Kidney epithelial cell (primary cell): ENCODE measurements at regions not wholly inside any gene's neighbourhood (a gene's known extent, or its start where the extent isn't known, plus 50 kb on each side); places are given as distances from the start of the nearest gene placed in this dataset.

Experiments used
- DNase-seq: peaks from one replicate; pipeline ENCODE4 v3.0.0-alpha.2; 2010; ENCODE audit warnings: low read depth
- H3K27me3 ChIP-seq: 2 replicates; pipeline ENCODE4 v1.6.0; 2011; ENCODE audit warnings: low read length; ENCODE audit not compliant: control insufficient read depth, insufficient read depth
- H3K36me3 ChIP-seq: 2 replicates; pipeline ENCODE4 v1.5.1; 2011; ENCODE audit warnings: low read length; ENCODE audit not compliant: control insufficient read depth, insufficient read depth
- H3K4me3 ChIP-seq: 2 replicates; pipeline ENCODE4 v1.5.1; 2011; ENCODE audit warnings: low read depth, mild to moderate bottlenecking, control low read depth, low read length
- TF ChIP-seq, protein P1 (sequence below): IDR thresholded peaks from 2 replicates; pipeline ENCODE4 v1.5.1; 2011; ENCODE audit warnings: mild to moderate bottlenecking, moderate library complexity, low read length, control low read depth, inconsistent platforms; ENCODE audit not compliant: insufficient read depth, poor library complexity, severe bottlenecking

DNA sequence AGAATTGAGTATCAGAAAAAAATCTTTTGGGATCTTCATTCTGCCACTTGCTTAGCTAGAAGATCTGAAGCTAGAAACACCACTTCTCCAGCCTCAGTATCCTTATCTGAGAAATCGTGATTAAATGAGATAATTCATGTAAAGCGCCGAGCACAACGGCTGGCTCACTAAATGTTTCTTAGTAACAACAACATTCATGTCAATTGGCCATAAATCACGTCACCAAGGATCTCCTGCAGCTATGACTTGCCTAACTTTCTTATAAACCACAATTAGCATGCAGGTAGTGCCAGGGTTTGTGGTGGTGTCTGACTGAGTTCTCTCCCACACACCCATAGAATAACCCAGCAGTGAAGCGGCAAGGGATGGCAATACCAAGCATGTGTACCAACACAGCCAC is 501.3 kb downstream of the EFNB2 start:
- no peak for DNase-seq
- TF ChIP-seq, protein P1, sequence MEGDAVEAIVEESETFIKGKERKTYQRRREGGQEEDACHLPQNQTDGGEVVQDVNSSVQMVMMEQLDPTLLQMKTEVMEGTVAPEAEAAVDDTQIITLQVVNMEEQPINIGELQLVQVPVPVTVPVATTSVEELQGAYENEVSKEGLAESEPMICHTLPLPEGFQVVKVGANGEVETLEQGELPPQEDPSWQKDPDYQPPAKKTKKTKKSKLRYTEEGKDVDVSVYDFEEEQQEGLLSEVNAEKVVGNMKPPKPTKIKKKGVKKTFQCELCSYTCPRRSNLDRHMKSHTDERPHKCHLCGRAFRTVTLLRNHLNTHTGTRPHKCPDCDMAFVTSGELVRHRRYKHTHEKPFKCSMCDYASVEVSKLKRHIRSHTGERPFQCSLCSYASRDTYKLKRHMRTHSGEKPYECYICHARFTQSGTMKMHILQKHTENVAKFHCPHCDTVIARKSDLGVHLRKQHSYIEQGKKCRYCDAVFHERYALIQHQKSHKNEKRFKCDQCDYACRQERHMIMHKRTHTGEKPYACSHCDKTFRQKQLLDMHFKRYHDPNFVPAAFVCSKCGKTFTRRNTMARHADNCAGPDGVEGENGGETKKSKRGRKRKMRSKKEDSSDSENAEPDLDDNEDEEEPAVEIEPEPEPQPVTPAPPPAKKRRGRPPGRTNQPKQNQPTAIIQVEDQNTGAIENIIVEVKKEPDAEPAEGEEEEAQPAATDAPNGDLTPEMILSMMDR = no peak
- no peak overlapping the region for H3K4me3 ChIP-seq

DNA sequence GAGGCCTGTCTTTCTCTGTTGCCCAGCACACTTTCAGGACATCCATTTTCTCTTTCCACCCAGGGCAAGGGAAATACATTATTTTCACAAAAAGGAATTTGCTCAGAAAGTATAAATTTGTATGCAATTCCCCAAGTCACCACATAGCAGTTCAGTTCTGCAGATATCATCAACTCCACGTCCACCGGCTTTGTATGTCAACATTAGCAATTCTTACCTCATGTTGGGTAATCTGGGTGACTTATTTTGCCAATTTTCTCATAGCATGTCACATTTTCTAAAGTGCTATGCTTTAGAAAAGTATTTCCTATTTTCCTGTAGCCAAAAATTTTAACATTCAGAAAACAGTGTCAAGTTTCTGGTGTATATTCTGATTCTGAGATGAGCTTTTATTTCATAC is 501.8 kb downstream of the EFNB2 start:
- TF ChIP-seq, protein P1 = peak; percentile 8
- no peak for DNase-seq
- no peaks in the 10 kb centered on the region for H3K36me3 ChIP-seq

More for the DNA sequence above, 501.3 kb downstream of the EFNB2 start:
- H3K27me3 ChIP-seq = no peaks in the 10 kb centered on the region
- no peaks in the 10 kb centered on the region for H3K36me3 ChIP-seq

DNA sequence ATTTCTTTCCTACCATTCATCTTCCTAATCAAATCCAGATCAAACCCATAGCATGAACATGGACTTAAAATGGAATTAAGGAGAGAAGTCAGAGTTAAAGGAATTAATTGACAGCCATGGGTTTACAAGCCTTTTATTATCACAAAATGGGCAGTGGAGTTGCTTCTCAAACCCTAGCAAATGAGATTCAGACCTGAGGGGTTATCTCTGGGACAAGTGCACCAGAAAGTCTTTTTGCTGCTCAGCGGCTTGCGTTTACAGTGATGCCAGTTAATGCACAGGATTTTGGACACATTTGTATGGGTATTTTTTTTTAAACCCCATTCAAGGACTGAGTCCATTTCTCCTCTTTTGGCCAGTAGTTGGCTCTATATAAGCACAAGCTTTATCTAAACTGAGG is 503.0 kb downstream of the EFNB2 start:
- TF ChIP-seq, protein P1 = no peak
- DNase-seq = no peak
- Histone ChIP-seq H3K27me3 (no peaks in the 10 kb centered on the region), H3K36me3 (no peaks in the 10 kb centered on the region), H3K4me3 (no peak overlapping the region)

More for the DNA sequence above, 501.8 kb downstream of the EFNB2 start:
- H3K27me3 ChIP-seq = no peaks in the 10 kb centered on the region
- no peak overlapping the region for H3K4me3 ChIP-seq

DNA sequence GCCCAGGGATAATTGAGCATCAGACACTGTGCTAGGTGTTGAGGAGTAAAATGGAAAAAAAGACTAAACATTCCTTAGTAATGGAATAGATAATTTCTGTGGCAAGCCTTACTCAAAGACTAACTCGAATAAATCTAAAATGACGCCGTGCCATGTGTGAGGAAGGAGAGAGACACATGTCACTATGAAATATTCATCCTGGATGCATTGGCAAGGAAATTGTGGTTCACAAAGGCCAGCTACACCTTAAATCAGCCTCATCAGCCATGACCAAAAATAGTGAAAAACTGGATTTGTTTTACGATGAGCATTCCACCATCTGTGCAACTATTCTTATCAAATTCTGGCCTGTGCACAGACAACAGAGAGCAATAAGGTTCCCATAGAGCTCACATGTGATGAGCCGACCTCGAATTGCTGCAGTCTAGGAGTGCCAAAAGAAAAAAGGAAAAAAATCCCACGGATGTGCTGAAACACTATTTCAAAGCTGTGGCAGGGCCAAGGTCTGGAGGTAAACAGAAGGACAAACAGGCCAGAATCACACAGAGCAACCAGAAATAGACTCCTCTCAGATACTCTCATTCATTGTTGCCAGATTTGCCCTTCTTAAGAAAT is 505.7 kb downstream of the EFNB2 start:
- H3K4me3 ChIP-seq = no peak overlapping the region
- TF ChIP-seq, protein P1 = no peak
- H3K27me3 ChIP-seq = no peaks in the 10 kb centered on the region
- no peaks in the 10 kb centered on the region for H3K36me3 ChIP-seq
- no peak for DNase-seq

DNA sequence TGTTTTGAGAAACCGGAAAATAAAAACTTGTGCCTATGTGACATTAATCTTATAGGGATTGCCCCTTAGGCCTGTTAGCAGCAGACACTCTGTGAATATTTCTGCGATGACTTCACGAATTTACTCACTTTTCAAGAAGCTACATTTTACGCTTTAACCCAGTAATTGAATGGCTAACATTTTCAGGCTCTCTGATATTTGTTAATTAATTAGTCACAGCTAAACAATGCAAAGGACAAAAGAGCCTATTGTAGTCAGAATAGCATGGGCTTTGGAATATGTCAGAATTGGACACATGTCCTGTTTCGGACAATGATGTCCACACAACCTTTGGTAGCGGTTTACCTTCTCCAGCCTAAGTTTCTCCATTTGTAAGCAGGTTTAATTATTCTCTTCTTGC is 506.6 kb downstream of the EFNB2 start:
- H3K36me3 ChIP-seq = no peaks in the 10 kb centered on the region
- no peaks in the 10 kb centered on the region for H3K27me3 ChIP-seq
- no peak overlapping the region for H3K4me3 ChIP-seq
- DNase-seq = peak; percentile 39
- TF ChIP-seq, protein P1 = no peak

DNA sequence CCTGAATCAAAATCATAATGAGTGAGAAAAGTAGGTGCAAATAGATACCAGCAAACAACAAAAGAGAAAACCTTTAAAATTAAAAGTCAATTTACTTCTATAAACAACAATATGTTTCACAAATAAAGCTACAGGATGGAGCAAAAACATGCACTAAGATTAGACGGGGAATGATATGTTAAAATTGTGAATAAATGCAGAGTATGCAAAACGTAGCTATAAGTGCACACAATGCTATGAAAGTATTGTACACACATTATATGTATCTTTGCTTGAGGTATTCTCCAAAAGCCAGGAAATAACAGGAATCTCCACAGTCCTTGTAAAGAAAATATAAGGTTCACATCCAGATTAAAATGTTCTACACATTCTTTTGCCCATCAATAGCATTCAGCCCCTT is 523.9 kb downstream of the EFNB2 start:
- Histone ChIP-seq H3K36me3 (no peaks in the 10 kb centered on the region), H3K27me3 (no peaks in the 10 kb centered on the region), H3K4me3 (no peak overlapping the region)
- TF ChIP-seq, protein P1 = no peak
- DNase-seq = no peak
